Peyer's patch (tissue), 4 donors: ENCODE measurements at regions not wholly inside any gene's neighbourhood (a gene's known extent, or its start where the extent isn't known, plus 50 kb on each side); places are given as distances from the start of the nearest gene placed in this dataset.
"Not testable (repeated sequence)": the region's sequence is repeated elsewhere in the genome, so short reads cannot be mapped to it uniquely, and the experiment has no call there.

Experiments used
- DNase-seq, 3 donors: peaks; one replicate each; pipeline ENCODE4 v3.0.0-alpha.2; 2017 to 2019
- H3K27ac ChIP-seq, 4 donors: fragments of 200-600 bp; sonication (generic); one replicate each; pipeline ENCODE4 v1.5.1; 2016 to 2019
- H3K27me3 ChIP-seq, 2 donors: fragments of 200-600 bp; sonication (generic); one replicate each; pipeline ENCODE4 v1.5.1; 2019
- H3K36me3 ChIP-seq, 3 donors: fragments of 200-600 bp; sonication (generic); one replicate each; pipeline ENCODE4 v1.5.1; 2016 to 2019
- H3K4me1 ChIP-seq, 4 donors: fragments of 200-600 bp; sonication (generic); one replicate each; pipeline ENCODE4 v1.5.1; 2016 to 2019
- H3K4me3 ChIP-seq, 4 donors: fragments of 200-600 bp; sonication (generic); 1 replicate in 3 of 4; 2 replicates in 1 of 4; pipeline ENCODE4 v1.5.1; 2016 to 2019; ENCODE audit warnings: mild to moderate bottlenecking in 1 of 4
- H3K9me3 ChIP-seq, 4 donors: fragments of 200-600 bp; sonication (generic); one replicate each; pipeline ENCODE4 v1.5.1; 2016 to 2019; ENCODE audit warnings: mild to moderate bottlenecking in 1 of 4
- POLR2A ChIP-seq, 2 donors: fragments of 450-650 bp; IDR thresholded peaks; one replicate each; pipeline ENCODE4 v1.5.1; 2017; ENCODE audit warnings: antibody characterized with exemption in 2 of 2, mild to moderate bottlenecking in 2 of 2, moderate library complexity in 2 of 2
- TF ChIP-seq, protein P1 (sequence below), 6 experiments: fragments of 450-650 bp in 4 of 6; fragments of 200-600 bp in 2 of 6; sonication (generic) in 1 of 6; IDR thresholded peaks; one replicate each; pipeline ENCODE4 v1.5.1; 2017 to 2019; ENCODE audit warnings: antibody characterized with exemption in 6 of 6, mild to moderate bottlenecking in 3 of 6, moderate library complexity in 1 of 6

DNA sequence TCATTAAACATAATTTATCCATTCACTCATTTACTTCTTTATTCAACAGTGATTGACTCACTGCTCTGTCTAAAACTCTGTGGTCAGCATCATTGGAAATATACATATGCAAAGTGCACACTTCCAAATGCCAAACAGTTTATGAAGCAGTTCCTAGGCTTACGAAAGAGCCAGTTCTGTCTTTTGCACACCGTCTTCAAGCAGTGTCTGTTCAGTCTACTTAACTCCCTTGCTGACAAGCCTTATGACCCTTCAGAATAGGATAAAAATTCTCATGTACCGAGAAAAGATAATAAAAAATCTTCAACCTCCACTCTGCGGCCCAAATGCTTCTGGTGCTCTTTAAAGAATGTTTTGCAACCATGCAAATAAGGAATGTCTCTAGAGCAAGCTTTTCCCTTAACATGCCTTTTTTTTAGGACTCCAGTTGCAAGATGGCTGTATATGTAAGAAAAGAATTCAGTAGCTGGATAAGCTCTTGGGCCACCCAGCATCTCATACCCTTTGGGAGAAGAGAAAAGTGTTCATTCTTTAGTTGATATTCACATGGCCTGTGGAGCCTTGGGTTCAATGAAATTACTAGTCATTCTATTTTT, 1037.0 kb upstream of the SLIT2 start:
- no peaks in the 10 kb centered on the region for H3K4me1 ChIP-seq
- H3K36me3 ChIP-seq, result no peaks in the 10 kb centered on the region
- H3K9me3 ChIP-seq, result no peaks in the 10 kb centered on the region
- H3K4me3 ChIP-seq, result no peak overlapping the region
- no peak for DNase-seq
- H3K27me3 ChIP-seq, result no peaks in the 10 kb centered on the region
- no peak overlapping the region for H3K27ac ChIP-seq
- TF ChIP-seq, protein P1, sequence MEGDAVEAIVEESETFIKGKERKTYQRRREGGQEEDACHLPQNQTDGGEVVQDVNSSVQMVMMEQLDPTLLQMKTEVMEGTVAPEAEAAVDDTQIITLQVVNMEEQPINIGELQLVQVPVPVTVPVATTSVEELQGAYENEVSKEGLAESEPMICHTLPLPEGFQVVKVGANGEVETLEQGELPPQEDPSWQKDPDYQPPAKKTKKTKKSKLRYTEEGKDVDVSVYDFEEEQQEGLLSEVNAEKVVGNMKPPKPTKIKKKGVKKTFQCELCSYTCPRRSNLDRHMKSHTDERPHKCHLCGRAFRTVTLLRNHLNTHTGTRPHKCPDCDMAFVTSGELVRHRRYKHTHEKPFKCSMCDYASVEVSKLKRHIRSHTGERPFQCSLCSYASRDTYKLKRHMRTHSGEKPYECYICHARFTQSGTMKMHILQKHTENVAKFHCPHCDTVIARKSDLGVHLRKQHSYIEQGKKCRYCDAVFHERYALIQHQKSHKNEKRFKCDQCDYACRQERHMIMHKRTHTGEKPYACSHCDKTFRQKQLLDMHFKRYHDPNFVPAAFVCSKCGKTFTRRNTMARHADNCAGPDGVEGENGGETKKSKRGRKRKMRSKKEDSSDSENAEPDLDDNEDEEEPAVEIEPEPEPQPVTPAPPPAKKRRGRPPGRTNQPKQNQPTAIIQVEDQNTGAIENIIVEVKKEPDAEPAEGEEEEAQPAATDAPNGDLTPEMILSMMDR (IDR thresholded peaks at IDR 0.05), result no peak
- no peak for TF ChIP-seq POLR2A (IDR thresholded peaks at IDR 0.05)

DNA sequence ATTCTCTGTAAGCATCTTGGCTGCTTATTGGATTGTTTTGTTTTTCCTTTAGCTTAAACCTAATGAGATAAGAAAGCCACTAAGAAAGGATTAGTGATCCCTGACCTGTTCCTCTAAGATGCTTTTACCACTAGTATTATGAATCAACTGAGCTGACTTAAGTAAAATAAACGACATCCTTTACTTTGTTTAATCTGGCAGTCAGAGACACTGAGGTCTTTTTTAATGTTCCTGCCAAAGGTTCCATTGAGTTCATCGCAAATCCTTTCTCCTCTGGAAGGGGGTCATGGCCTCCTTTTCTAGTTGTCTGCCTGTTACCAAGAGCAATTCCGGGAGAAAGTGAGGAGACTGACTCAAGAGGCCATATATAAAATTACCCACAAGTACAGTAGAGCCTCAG, 1038.3 kb upstream of the SLIT2 start:
- no peaks in the 10 kb centered on the region for H3K27me3 ChIP-seq
- no peaks in the 10 kb centered on the region for H3K36me3 ChIP-seq
- no peak for DNase-seq
- TF ChIP-seq, protein P1 (IDR thresholded peaks at IDR 0.05), result no peak
- no peak for TF ChIP-seq POLR2A (IDR thresholded peaks at IDR 0.05)
- no peaks in the 10 kb centered on the region for H3K9me3 ChIP-seq
- no peak overlapping the region for H3K4me3 ChIP-seq
- H3K4me1 ChIP-seq, result no peaks in the 10 kb centered on the region
- no peak overlapping the region for H3K27ac ChIP-seq

DNA sequence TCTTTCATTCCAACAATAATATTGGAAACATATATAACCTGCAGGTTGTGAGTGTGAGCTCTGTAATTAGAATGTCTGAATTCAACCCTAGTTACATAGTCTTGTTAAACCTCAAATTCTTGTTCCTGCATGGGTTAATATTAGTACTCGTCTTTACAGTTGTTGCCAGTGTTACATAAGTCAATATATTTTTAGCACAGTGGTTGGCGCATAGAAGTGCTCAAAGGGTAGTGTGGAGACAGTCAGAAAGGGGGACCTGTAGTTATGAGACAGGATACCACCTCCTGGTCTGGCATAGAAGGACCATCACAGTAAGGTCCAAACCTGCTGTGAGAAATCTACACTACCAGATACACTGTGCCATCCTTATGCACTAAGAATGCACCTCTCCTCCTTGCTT, 1045.9 kb upstream of the SLIT2 start:
- H3K4me3 ChIP-seq, result no peak overlapping the region
- no peak overlapping the region for H3K27ac ChIP-seq
- H3K36me3 ChIP-seq, result no peaks in the 10 kb centered on the region
- no peak for DNase-seq
- no peaks in the 10 kb centered on the region for H3K4me1 ChIP-seq
- no peaks in the 10 kb centered on the region for H3K9me3 ChIP-seq
- no peak for TF ChIP-seq POLR2A (IDR thresholded peaks at IDR 0.05)
- TF ChIP-seq, protein P1 (IDR thresholded peaks at IDR 0.05), result no peak
- H3K27me3 ChIP-seq, result no peaks in the 10 kb centered on the region

DNA sequence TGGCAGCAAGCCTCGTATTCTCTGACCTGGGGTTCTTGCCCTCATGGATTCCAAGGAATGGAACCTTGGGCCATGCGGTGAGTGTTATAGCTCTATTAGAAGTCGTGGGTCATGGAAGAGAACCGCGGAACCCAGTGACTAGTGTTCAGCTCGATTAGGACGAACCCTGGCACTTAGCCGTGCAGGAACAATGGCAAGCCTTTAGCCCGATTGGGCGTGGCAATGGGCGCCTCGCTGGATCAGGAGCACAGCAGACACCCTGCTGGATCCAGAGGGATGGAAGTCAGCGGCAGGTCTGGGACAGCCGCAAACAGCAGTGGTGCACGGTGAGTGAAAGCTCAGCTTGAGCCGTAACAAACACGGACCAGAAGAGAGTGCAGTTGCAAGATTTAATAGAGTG, 1053.9 kb upstream of the SLIT2 start:
- not testable (repeated sequence) for H3K27me3 ChIP-seq, H3K4me1 ChIP-seq, H3K9me3 ChIP-seq, H3K4me3 ChIP-seq, H3K27ac ChIP-seq, H3K36me3 ChIP-seq, DNase-seq

DNA sequence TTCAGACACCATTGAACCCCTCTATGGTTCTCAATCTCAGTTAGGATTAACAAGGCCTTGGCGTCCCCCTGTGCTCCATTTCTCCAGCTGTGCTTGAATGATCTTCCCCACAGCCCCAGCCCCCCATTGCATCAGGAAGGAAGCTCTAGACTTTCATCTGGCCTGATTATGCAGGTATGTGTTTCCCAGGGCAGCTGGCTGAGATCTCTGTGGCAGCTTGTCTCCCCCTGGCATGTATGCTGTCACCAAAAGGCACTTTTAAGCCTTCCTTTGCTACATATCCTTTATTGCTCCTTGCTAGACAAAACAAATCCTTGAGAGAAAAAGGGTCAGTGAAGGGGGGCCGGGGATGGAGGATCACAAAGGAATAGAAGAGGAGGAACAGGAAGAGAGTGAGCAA, 1056.0 kb upstream of the SLIT2 start:
- no peak overlapping the region for H3K27ac ChIP-seq
- no peak overlapping the region for H3K4me3 ChIP-seq
- H3K27me3 ChIP-seq, result no peaks in the 10 kb centered on the region
- H3K9me3 ChIP-seq, result no peaks in the 10 kb centered on the region
- no peak for DNase-seq
- TF ChIP-seq, protein P1 (IDR thresholded peaks at IDR 0.05), result no peak
- no peak for TF ChIP-seq POLR2A (IDR thresholded peaks at IDR 0.05)
- H3K4me1 ChIP-seq, result no peaks in the 10 kb centered on the region
- no peaks in the 10 kb centered on the region for H3K36me3 ChIP-seq

DNA sequence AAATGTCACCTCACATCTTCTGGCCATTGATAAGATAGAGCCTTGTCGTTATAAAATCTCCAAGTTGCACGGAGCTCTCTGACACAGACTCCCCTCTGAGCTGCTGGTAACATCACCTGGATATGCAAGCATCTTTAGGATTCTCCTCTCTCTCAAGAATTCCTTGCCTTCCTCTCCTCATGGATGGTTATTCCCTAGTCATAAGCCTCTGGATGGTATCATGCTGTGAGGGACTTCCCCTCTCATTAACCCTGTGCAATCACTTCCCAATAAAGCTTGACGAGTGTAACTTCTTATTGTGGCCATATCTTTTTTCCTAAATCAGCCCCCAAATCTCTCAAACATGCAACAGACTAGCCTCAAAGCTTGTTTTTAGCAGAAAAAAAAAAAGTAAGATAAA, 1057.0 kb upstream of the SLIT2 start:
- Histone ChIP-seq H3K9me3 (no peaks in the 10 kb centered on the region), H3K36me3 (no peaks in the 10 kb centered on the region), H3K4me1 (no peaks in the 10 kb centered on the region), H3K4me3 (no peak overlapping the region), H3K27me3 (no peaks in the 10 kb centered on the region), H3K27ac (no peak overlapping the region)
- no peak for TF ChIP-seq POLR2A (IDR thresholded peaks at IDR 0.05)
- TF ChIP-seq, protein P1 (IDR thresholded peaks at IDR 0.05), result no peak
- DNase-seq, result no peak
